ENCODE measurements at regions not wholly inside any gene's neighbourhood (a gene's known extent, or its start where the extent isn't known, plus 50 kb on each side); places are given as distances from the start of the nearest gene placed in this dataset.

DNA sequence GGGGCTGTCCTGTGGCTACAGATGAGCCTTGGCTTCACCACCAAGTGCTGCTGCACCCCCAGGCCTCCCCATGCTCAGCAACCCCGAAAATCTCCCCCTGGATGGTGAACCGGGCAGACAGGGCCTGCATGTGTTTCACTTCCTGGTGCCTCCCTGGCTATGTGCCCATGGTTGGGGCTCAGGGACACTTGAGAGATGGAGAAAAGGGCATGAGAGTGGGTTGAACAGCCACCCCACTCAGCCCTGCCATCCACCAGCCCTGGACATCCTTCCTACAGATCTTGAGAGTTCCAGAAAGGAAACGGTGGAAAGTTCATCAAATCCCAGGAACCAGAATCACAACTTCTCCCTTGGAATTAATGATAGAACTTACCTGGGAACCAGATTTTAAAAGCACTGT lies 74.7 kb upstream of the TEX51 start:
- TF ChIP-seq, protein P1, sequence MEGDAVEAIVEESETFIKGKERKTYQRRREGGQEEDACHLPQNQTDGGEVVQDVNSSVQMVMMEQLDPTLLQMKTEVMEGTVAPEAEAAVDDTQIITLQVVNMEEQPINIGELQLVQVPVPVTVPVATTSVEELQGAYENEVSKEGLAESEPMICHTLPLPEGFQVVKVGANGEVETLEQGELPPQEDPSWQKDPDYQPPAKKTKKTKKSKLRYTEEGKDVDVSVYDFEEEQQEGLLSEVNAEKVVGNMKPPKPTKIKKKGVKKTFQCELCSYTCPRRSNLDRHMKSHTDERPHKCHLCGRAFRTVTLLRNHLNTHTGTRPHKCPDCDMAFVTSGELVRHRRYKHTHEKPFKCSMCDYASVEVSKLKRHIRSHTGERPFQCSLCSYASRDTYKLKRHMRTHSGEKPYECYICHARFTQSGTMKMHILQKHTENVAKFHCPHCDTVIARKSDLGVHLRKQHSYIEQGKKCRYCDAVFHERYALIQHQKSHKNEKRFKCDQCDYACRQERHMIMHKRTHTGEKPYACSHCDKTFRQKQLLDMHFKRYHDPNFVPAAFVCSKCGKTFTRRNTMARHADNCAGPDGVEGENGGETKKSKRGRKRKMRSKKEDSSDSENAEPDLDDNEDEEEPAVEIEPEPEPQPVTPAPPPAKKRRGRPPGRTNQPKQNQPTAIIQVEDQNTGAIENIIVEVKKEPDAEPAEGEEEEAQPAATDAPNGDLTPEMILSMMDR (IDR thresholded peaks at IDR 0.05; ENCODE audit: low read length): no peak
- no peak for TF ChIP-seq EZH2 (IDR thresholded peaks at IDR 0.05; ENCODE audit: borderline replicate concordance, low read length)

Measured in OCI-LY1 (cell line).